Naive thymus-derived CD4-positive, alpha-beta T cell (primary cell): ENCODE measurements at regions not wholly inside any gene's neighbourhood (a gene's known extent, or its start where the extent isn't known, plus 50 kb on each side); places are given as distances from the start of the nearest gene placed in this dataset.

Experiments
- ATAC-seq: fragments of 150-1000 bp; cut with Tn5 transposase; 2 replicates; pipeline ENCODE4 v1.10.0; 2021; ENCODE audit warnings: mild to moderate bottlenecking, moderate library complexity
- CTCF ChIA-PET: fragments of 350-600 bp; sonication (Branson Sonifier 250); formaldehyde crosslinking; loops from one replicate; lab custom pipeline; 2021; ENCODE audit warnings: antibody characterized with exemption; lab: Charles Lee
- POLR2A ChIA-PET: fragments of 350-600 bp; sonication (Branson Sonifier 250); formaldehyde crosslinking; loops from one replicate; lab custom pipeline; 2021; ENCODE audit warnings: antibody characterized with exemption, inconsistent platforms; lab: Charles Lee
- DNase-seq, 9 donors: peaks; one replicate each; pipeline versions ENCODE4 v3.0.0 to v3.0.0-alpha.2; 2020 to 2022; ENCODE audit warnings: mixed read lengths in 1 of 9
- H3K27ac ChIP-seq: one replicate; pipeline ENCODE4 v1.7.0; 2013; ENCODE audit warnings: mild to moderate bottlenecking, low read depth, low read length, moderate library complexity
- H3K27me3 ChIP-seq, 2 donors: one replicate each; pipeline ENCODE4 v1.7.0; 2013; ENCODE audit warnings: low read length in 2 of 2, mild to moderate bottlenecking in 2 of 2, moderate library complexity in 2 of 2; ENCODE audit not compliant: control insufficient read depth in 2 of 2, insufficient read depth in 2 of 2
- H3K36me3 ChIP-seq, 3 experiments: 1 replicate in 2 of 3; 2 replicates in 1 of 3; pipeline ENCODE4 v1.7.0; 2013; ENCODE audit warnings: low read length in 3 of 3, mild to moderate bottlenecking in 3 of 3, moderate library complexity in 1 of 3; ENCODE audit not compliant: insufficient read depth in 3 of 3, control insufficient read depth in 2 of 3
- H3K4me1 ChIP-seq, 2 donors: one replicate each; pipeline ENCODE4 v1.7.0; 2013; ENCODE audit warnings: low read length in 2 of 2, mild to moderate bottlenecking in 2 of 2, moderate library complexity in 1 of 2; ENCODE audit not compliant: control insufficient read depth in 2 of 2, insufficient read depth in 2 of 2
- H3K4me3 ChIP-seq: 2 replicates; pipeline ENCODE4 v1.7.0; 2013; ENCODE audit warnings: mild to moderate bottlenecking, low read length
- H3K9me3 ChIP-seq, 3 experiments: 1 replicate in 2 of 3; 2 replicates in 1 of 3; pipeline ENCODE4 v1.7.0; 2013; ENCODE audit warnings: low read length in 3 of 3; ENCODE audit not compliant: control insufficient read depth in 2 of 3
- H3K27ac Mint-ChIP-seq, 9 donors: one replicate each; pipeline ENCODE4 v1.8.0; 2020 to 2022; ENCODE audit warnings: mixed read lengths in 9 of 9, mild to moderate bottlenecking in 8 of 9, moderate library complexity in 5 of 9, inconsistent platforms in 2 of 9
- H3K27me3 Mint-ChIP-seq, 5 donors: one replicate each; pipeline ENCODE4 v1.8.0; 2021 to 2022; ENCODE audit warnings: mixed read lengths in 5 of 5, mild to moderate bottlenecking in 1 of 5
- H3K36me3 Mint-ChIP-seq, 5 donors: one replicate each; pipeline ENCODE4 v1.8.0; 2020 to 2022; ENCODE audit warnings: mixed read lengths in 5 of 5, mild to moderate bottlenecking in 3 of 5, inconsistent platforms in 1 of 5
- H3K4me1 Mint-ChIP-seq, 7 donors: one replicate each; pipeline ENCODE4 v1.8.0; 2020 to 2022; ENCODE audit warnings: mixed read lengths in 7 of 7, mild to moderate bottlenecking in 3 of 7, inconsistent platforms in 1 of 7
- H3K4me3 Mint-ChIP-seq, 10 donors: one replicate each; pipeline ENCODE4 v1.8.0; 2020 to 2022; ENCODE audit warnings: mild to moderate bottlenecking in 10 of 10, mixed read lengths in 10 of 10, moderate library complexity in 6 of 10, inconsistent platforms in 2 of 10
- H3K9me3 Mint-ChIP-seq, 11 donors: one replicate each; pipeline ENCODE4 v1.8.0; 2020 to 2022; ENCODE audit warnings: mixed read lengths in 11 of 11, mild to moderate bottlenecking in 4 of 11, inconsistent platforms in 1 of 11, moderate library complexity in 1 of 11
- intact Hi-C, 2 donors: fragments of 100-400 bp; cut with micrococcal nuclease; formaldehyde crosslinking; loops; one replicate each; pipeline ENCODE4 v1.15.1; 2023

DNA sequence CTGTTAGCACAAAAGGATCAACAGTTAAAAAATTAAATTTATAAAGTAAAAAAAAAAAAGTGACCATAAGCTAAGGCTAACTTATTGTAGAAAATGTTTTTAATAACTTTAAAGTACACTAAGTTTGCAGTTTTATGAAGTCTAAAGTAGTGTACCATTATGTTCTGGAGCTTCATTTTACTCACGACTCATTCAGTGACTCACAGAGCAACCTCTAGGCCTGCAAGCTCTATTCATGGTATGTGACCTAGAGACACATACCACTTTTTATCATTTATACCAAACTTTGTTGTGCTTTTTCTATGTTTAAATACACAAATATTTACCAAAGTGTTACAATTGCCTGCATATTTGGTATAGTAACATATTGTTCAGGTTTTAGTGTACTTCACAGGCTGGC lies 1552.3 kb downstream of the OTOL1 start:
- no peak overlapping the region for H3K27ac ChIP-seq
- no peaks in the 10 kb centered on the region for H3K27me3 Mint-ChIP-seq
- H3K9me3 ChIP-seq: no peaks in the 10 kb centered on the region
- no peaks in the 10 kb centered on the region for H3K36me3 ChIP-seq
- no peak overlapping the region for H3K27ac Mint-ChIP-seq
- ATAC-seq (no peak), DNase-seq (no peak)
- H3K4me1 Mint-ChIP-seq: no peaks in the 10 kb centered on the region
- H3K27me3 ChIP-seq: no peaks in the 10 kb centered on the region
- no peaks in the 10 kb centered on the region for H3K36me3 Mint-ChIP-seq
- intact Hi-C loops: no loop called here
- no peaks in the 10 kb centered on the region for H3K4me1 ChIP-seq
- ChIA-PET POLR2A (no interaction called here), CTCF (no interaction called here)
- no peak overlapping the region for H3K4me3 ChIP-seq
- no peak overlapping the region for H3K4me3 Mint-ChIP-seq
- peaks cover 0 to 10% (median 3%) of the 10 kb centered on the region in 11 donors for H3K9me3 Mint-ChIP-seq

DNA sequence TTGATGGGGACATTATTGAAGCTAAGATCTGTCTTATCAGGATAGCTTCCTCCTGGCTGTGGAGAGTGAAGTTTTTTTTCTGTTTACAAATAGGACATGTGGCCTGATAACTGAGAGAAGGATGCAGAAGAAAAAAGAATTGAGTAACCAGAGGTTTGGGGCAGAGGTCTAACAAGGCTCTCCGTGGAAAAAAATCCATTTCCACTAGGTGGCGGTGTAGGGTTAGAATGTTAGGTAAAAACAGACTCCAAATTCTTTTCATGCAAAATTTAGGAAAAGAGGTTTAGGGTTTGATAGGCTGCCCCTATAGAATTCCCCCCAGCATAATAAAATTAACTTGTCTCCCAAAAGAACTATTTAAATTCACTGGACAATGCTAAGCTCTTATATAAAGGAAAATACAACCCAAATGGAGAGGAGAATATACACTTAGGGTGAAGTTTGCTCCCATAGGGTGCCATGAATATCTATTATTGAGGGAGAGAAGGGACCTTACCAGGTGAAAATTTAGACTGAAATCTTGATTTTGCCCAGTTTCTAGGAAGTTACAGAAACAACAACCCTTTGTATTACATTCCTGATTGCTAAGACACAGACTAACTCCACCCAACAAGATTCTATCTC lies 1560.4 kb downstream of the OTOL1 start:
- Histone ChIP-seq H3K9me3 (no peaks in the 10 kb centered on the region), H3K36me3 (no peaks in the 10 kb centered on the region), H3K27ac (no peak overlapping the region), H3K27me3 (no peaks in the 10 kb centered on the region), H3K4me1 (no peaks in the 10 kb centered on the region), H3K4me3 (no peak overlapping the region)
- Mint-ChIP-seq H3K4me1 (no peaks in the 10 kb centered on the region), H3K9me3 (peaks cover 0 to 7% (median 0%) of the 10 kb centered on the region in 11 donors), H3K27me3 (no peaks in the 10 kb centered on the region), H3K36me3 (no peaks in the 10 kb centered on the region), H3K27ac (no peak overlapping the region), H3K4me3 (no peak overlapping the region)
- ChIA-PET POLR2A (no interaction called here), CTCF (no interaction called here)
- DNase-seq (no peak), ATAC-seq (no peak)
- intact Hi-C loops: loop anchor here in 1 of 2 donors (2.0 to 5.0 kb wide), 2 partner anchors 434 to 1205 kb away; no protein-coding TSS in a partner anchor

DNA sequence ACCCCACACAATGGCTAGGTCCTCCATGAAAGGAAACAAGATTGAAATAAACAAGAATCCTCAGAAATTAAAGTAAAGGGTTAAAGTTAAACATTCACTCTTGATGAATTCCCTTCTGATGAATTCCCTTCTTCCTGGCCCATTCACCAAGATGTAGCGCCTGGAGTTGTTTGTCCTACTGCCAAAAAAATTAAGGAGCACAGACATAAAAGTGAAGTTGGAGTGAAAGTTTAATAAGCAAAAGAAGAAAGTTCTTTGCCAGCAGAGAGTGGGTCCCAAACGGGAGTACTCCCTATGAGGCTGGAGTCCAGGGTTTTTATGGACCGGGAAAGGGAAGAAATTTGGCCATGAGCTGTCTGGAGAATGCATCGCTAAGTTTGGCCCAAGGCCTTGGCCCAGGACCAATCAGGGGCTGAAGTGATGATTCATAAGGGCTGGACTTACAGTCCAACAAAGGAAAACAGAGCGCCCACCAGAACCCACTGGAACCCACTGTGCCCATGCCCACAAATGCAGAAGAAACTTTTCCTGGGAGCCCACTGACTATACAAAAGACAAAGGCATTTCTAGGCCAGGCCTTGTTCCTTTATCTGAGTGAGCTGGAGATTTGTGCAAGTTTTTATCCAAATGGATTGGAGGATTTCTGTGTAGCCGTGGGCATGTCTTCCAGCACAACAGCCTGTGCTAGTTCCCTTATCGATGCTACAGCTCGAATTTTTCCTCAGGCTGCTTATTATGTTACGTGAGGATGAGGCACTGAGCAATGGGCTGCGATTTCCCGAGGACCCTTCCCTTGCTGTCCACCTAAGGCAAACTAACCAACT lies 1561.6 kb downstream of the OTOL1 start:
- Mint-ChIP-seq H3K36me3 (no peaks in the 10 kb centered on the region), H3K4me1 (no peaks in the 10 kb centered on the region), H3K27me3 (no peaks in the 10 kb centered on the region), H3K4me3 (no peak overlapping the region), H3K27ac (no peak overlapping the region), H3K9me3 (peaks cover 0 to 7% (median 0%) of the 10 kb centered on the region in 11 donors)
- Histone ChIP-seq H3K27me3 (no peaks in the 10 kb centered on the region), H3K36me3 (no peaks in the 10 kb centered on the region), H3K4me3 (no peak overlapping the region), H3K4me1 (no peaks in the 10 kb centered on the region), H3K9me3 (no peaks in the 10 kb centered on the region), H3K27ac (no peak overlapping the region)
- intact Hi-C loops: loop anchor here in 1 of 2 donors (5.0 kb wide), 1 partner anchor 1206 kb away; no protein-coding TSS in a partner anchor
- ChIA-PET POLR2A (no interaction called here), CTCF (no interaction called here)
- ATAC-seq (no peak), DNase-seq (no peak)

DNA sequence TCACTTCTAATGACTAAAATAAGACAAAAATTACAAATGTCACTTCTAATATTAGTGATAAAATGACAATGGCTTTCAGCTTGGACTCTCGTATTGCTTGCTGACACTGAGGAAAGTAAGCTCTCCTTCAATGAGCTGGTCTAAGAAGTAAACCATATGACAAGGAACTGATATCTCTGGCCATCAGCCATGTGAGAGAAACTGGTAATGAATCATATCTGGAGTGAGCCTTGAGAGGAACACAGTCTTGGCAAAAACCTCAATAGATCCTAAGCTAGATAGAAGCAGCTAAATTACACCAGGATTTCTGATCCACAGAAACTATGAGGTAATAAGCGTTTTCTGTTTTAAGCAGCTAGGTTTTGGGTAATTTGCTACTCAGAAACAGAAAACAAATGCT lies 1575.1 kb downstream of the OTOL1 start:
- Histone ChIP-seq H3K27ac (no peak overlapping the region), H3K9me3 (no peaks in the 10 kb centered on the region), H3K4me3 (no peak overlapping the region), H3K27me3 (no peaks in the 10 kb centered on the region), H3K4me1 (no peaks in the 10 kb centered on the region), H3K36me3 (no peaks in the 10 kb centered on the region)
- intact Hi-C loops: no loop called here
- ChIA-PET CTCF (no interaction called here), POLR2A (no interaction called here)
- Mint-ChIP-seq H3K27ac (no peak overlapping the region), H3K9me3 (peaks cover 0 to 10% (median 5%) of the 10 kb centered on the region in 11 donors), H3K4me3 (no peak overlapping the region), H3K4me1 (no peaks in the 10 kb centered on the region), H3K27me3 (no peaks in the 10 kb centered on the region), H3K36me3 (no peaks in the 10 kb centered on the region)
- no peak for DNase-seq
- no peak for ATAC-seq
